Sigmoid colon (tissue), 4 donors: ENCODE measurements at regions not wholly inside any gene's neighbourhood (a gene's known extent, or its start where the extent isn't known, plus 50 kb on each side); places are given as distances from the start of the nearest gene placed in this dataset.
"Not testable (repeated sequence)": the region's sequence is repeated elsewhere in the genome, so short reads cannot be mapped to it uniquely, and the experiment has no call there.

ENCODE experiments used
- EP300 ChIP-seq, 4 donors: sonication (generic); formaldehyde crosslinking; IDR thresholded peaks; one replicate each; pipeline ENCODE4 v1.6.1; 2017; ENCODE audit warnings: antibody characterized with exemption in 4 of 4
- POLR2A ChIP-seq, 2 donors: fragments of 450-650 bp; IDR thresholded peaks; one replicate each; pipeline ENCODE4 v1.6.1; 2016; ENCODE audit warnings: antibody characterized with exemption in 2 of 2, mild to moderate bottlenecking in 2 of 2, moderate library complexity in 2 of 2
- POLR2AphosphoS5 ChIP-seq, 4 donors: sonication (generic); formaldehyde crosslinking; IDR thresholded peaks; one replicate each; pipeline ENCODE4 v1.6.1; 2017; ENCODE audit warnings: antibody characterized with exemption in 4 of 4
- TF ChIP-seq, protein P1 (sequence below), 4 experiments: fragments of 450-650 bp in 3 of 4; fragments of 200-600 bp in 1 of 4; IDR thresholded peaks; one replicate each; pipeline ENCODE4 v1.5.1; 2016 to 2019; ENCODE audit warnings: antibody characterized with exemption in 4 of 4, mild to moderate bottlenecking in 3 of 4, moderate library complexity in 2 of 4

DNA sequence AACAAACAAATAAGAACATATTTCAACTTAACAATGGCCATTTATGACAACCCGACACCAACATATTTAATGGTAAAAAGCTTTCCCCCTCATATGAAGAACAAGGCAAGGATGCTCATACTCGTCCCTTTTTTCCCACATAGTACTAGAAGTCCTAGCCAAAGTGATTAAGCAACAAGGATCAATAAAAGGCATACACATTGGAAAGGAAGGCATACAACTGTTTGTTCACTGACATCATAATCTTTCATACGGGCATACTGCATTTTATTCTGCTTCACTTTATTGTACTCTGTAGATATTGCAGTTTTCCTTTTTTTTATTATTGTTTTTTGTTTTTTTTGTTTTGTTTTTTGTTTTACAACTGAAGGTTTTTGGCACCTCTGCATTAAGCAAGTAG lies 66.3 kb downstream of the GOLGA8K start:
- TF ChIP-seq, protein P1, sequence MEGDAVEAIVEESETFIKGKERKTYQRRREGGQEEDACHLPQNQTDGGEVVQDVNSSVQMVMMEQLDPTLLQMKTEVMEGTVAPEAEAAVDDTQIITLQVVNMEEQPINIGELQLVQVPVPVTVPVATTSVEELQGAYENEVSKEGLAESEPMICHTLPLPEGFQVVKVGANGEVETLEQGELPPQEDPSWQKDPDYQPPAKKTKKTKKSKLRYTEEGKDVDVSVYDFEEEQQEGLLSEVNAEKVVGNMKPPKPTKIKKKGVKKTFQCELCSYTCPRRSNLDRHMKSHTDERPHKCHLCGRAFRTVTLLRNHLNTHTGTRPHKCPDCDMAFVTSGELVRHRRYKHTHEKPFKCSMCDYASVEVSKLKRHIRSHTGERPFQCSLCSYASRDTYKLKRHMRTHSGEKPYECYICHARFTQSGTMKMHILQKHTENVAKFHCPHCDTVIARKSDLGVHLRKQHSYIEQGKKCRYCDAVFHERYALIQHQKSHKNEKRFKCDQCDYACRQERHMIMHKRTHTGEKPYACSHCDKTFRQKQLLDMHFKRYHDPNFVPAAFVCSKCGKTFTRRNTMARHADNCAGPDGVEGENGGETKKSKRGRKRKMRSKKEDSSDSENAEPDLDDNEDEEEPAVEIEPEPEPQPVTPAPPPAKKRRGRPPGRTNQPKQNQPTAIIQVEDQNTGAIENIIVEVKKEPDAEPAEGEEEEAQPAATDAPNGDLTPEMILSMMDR (IDR thresholded peaks at IDR 0.05): not testable (repeated sequence)
- TF ChIP-seq EP300, POLR2AphosphoS5, POLR2A (IDR thresholded peaks at IDR 0.05): not testable (repeated sequence)
